ENCODE measurements at regions not wholly inside any gene's neighbourhood (a gene's known extent, or its start where the extent isn't known, plus 50 kb on each side); places are given as distances from the start of the nearest gene placed in this dataset.

DNA sequence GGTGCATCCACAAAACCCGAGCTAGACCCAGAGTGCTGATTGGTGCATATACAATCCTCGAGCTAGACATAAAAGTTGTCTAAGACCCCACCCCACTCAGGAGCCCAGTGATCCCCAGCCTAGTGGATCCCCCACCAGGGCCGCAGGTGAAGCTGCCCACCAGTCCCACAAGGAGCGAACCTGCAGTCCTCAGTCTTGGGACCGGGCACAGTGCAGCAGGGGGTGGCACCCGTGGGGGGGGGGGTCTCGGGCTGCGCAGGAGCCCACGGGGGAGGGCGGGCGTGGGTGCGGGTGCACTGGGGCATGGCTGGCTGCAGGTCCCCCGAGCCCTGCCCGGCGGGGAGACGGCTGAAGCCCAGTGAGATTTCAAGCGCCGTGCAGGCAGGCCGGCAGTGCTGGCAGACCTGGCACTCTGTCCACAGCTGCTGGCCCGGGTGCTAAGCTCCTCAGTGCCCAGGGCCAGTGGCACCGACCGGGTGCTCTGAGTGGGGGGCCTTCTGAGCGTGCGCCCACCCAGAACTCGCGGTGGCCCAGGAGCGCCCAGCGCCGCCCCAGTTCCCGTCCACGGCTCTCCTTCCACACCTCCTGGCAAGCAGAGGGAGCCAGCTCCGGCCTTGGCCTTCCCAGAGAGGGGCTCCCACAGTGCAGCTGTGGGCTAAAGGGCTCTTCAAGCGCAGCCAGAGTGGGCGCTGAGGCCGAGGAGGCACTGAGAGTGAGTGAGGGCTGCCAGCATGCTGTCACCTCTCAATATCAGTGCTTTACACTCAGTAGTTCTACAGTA is 989.1 kb downstream of the FAM181B start:
- DNase-seq (ENCODE audit: low read depth) = no peak

DNA sequence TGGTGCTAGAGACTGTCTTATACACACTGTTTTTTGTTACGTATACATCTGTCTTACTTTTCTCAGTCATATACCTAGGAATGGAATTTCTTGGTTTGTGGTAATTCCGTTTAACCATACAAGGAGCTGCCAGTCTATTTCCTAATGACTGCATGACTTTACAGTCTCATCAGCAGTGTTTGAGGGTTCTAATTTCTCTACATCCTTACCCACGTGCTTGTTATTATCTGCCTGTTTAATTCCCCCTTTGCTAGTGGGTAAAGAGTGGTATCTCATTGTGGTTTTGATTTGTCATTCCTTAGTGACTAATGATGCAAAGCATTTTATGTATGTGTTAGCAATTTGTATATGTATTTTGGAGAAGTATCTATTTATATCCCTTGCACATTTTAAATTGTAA is 1008.0 kb downstream of the FAM181B start:
- Histone ChIP-seq H3K27me3 (ENCODE audit: control insufficient read depth, insufficient read depth, low read length) (no peaks in the 10 kb centered on the region), H3K36me3 (ENCODE audit: control insufficient read depth, insufficient read depth, low read length) (no peaks in the 10 kb centered on the region), H3K4me3 (ENCODE audit: low read depth, low read length) (no peak overlapping the region)
- peak; percentile 36 for DNase-seq (ENCODE audit: low read depth)
- FAIRE-seq = no peak
- TF ChIP-seq, protein P1, sequence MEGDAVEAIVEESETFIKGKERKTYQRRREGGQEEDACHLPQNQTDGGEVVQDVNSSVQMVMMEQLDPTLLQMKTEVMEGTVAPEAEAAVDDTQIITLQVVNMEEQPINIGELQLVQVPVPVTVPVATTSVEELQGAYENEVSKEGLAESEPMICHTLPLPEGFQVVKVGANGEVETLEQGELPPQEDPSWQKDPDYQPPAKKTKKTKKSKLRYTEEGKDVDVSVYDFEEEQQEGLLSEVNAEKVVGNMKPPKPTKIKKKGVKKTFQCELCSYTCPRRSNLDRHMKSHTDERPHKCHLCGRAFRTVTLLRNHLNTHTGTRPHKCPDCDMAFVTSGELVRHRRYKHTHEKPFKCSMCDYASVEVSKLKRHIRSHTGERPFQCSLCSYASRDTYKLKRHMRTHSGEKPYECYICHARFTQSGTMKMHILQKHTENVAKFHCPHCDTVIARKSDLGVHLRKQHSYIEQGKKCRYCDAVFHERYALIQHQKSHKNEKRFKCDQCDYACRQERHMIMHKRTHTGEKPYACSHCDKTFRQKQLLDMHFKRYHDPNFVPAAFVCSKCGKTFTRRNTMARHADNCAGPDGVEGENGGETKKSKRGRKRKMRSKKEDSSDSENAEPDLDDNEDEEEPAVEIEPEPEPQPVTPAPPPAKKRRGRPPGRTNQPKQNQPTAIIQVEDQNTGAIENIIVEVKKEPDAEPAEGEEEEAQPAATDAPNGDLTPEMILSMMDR (IDR thresholded peaks at IDR 0.05; ENCODE audit: insufficient read depth, low read length, severe bottlenecking) = no peak

More for the DNA sequence above, 989.1 kb downstream of the FAM181B start:
- H3K27me3 ChIP-seq (ENCODE audit: control insufficient read depth, insufficient read depth, low read length) = no peaks in the 10 kb centered on the region
- TF ChIP-seq, protein P1 (IDR thresholded peaks at IDR 0.05; ENCODE audit: insufficient read depth, low read length, severe bottlenecking) = no peak
- H3K4me3 ChIP-seq (ENCODE audit: low read depth, low read length) = no peak overlapping the region
- no peak for FAIRE-seq
- H3K36me3 ChIP-seq (ENCODE audit: control insufficient read depth, insufficient read depth, low read length) = no peaks in the 10 kb centered on the region

DNA sequence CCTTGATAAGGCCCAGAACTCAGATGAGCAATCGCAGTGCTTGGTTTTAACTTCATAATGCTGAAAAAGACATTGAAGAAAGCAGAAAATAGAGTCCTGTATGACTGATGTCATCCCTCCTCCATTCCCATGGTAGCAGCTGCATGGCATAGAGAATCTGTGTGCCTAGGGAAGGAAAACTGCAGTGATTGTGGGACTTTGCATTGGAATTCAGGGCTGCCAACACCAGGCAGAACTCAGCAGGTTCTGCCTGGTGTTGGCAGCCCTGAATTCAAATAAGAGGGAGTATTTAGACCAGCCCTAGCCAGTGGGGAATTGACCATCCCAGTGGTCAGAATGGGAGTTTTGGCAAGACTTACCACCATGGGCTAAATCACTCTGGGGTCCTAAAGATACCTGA is 1016.0 kb downstream of the FAM181B start:
- FAIRE-seq (no peak), DNase-seq (ENCODE audit: low read depth) (no peak)
- TF ChIP-seq, protein P1 (IDR thresholded peaks at IDR 0.05; ENCODE audit: insufficient read depth, low read length, severe bottlenecking) = no peak
- Histone ChIP-seq H3K36me3 (ENCODE audit: control insufficient read depth, insufficient read depth, low read length) (no peaks in the 10 kb centered on the region), H3K4me3 (ENCODE audit: low read depth, low read length) (no peak overlapping the region), H3K27me3 (ENCODE audit: control insufficient read depth, insufficient read depth, low read length) (no peaks in the 10 kb centered on the region)

DNA sequence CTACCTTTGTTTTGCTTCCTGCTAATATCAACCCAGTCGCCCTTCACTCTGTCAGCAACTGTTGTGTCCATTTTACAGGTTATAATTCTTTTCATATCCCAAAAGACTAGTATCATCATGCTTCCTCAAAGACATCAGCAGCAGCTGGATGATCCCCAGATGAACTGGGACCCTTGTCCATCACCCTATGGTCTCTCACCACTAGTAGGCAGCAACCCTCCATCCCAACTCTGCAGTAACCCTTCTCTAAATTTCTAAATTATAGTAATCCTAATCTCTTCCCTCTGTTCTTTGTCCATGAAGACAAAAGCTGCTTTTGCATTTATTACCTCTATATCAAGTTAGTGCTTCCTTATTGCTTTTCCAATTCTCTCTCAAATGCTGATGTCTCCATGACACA is 1025.8 kb downstream of the FAM181B start:
- TF ChIP-seq, protein P1 (IDR thresholded peaks at IDR 0.05; ENCODE audit: insufficient read depth, low read length, severe bottlenecking) = no peak
- Histone ChIP-seq H3K4me3 (ENCODE audit: low read depth, low read length) (no peak overlapping the region), H3K27me3 (ENCODE audit: control insufficient read depth, insufficient read depth, low read length) (no peaks in the 10 kb centered on the region), H3K36me3 (ENCODE audit: control insufficient read depth, insufficient read depth, low read length) (no peaks in the 10 kb centered on the region)
- FAIRE-seq (no peak), DNase-seq (ENCODE audit: low read depth) (no peak)

DNA sequence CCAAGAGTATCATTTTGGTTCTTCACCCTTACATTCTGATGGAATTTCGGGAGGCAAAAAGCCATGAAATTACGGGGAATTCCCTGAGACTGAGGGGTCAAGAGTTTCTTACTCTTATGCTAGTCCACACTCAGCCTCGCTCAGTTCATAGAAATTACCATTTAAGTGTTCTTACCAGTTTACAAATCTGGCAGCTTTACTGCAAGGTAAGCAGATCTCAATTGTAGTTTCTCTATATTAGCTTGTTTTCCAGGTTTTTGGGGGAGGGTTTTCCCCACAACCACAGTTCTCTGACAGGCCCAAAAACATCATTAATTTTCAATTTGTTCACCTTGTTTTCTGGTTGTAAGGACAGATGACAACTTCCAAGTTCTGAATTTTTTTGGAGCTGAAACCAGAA is 1028.4 kb downstream of the FAM181B start:
- TF ChIP-seq, protein P1 (IDR thresholded peaks at IDR 0.05; ENCODE audit: insufficient read depth, low read length, severe bottlenecking) = no peak
- FAIRE-seq (no peak), DNase-seq (ENCODE audit: low read depth) (no peak)
- Histone ChIP-seq H3K4me3 (ENCODE audit: low read depth, low read length) (no peak overlapping the region), H3K36me3 (ENCODE audit: control insufficient read depth, insufficient read depth, low read length) (no peaks in the 10 kb centered on the region), H3K27me3 (ENCODE audit: control insufficient read depth, insufficient read depth, low read length) (no peaks in the 10 kb centered on the region)

DNA sequence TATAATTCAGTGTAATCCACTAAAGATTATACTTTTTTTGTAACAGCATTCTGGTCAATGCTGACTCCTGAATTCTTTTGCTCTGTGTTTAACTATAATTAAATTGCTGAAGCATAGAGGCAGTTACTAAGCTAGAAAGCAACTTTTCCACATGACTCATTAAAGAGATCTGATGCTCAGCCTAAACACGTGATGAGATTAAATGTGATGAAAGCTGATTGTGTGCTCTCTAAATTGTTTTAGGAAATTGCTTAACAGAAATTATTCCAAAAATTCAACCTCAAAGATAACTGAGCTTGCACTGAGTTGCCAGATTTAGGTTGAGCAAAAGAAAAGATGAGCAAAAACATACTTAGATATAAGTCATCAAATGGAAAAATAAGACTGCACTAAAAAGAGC is 1033.6 kb downstream of the FAM181B start:
- Histone ChIP-seq H3K27me3 (ENCODE audit: control insufficient read depth, insufficient read depth, low read length) (no peaks in the 10 kb centered on the region), H3K4me3 (ENCODE audit: low read depth, low read length) (no peak overlapping the region), H3K36me3 (ENCODE audit: control insufficient read depth, insufficient read depth, low read length) (no peaks in the 10 kb centered on the region)
- TF ChIP-seq, protein P1 (IDR thresholded peaks at IDR 0.05; ENCODE audit: insufficient read depth, low read length, severe bottlenecking) = no peak
- DNase-seq (ENCODE audit: low read depth) (no peak), FAIRE-seq (no peak)
